Panc1 (cell line): ENCODE measurements at regions not wholly inside any gene's neighbourhood (a gene's known extent, or its start where the extent isn't known, plus 50 kb on each side); places are given as distances from the start of the nearest gene placed in this dataset.

Source experiments
- ATAC-seq: fragments of 200-7000 bp; cut with Tn5 transposase; 2 replicates; pipeline ENCODE4 v1.9.1; 2020; ENCODE audit warnings: mild to moderate bottlenecking, moderate library complexity
- BruUV-seq: library from RNA; stranded (reverse); fragments of 400-500 nt; replicated peaks from 2 replicates; lab custom pipeline; 2021; lab: Mats Ljungman, UMichigan
- CTCF ChIA-PET: fragments of 300-600 bp; sonication (Branson Sonifier 250); formaldehyde crosslinking; loops from one replicate; lab custom pipeline; 2022; ENCODE audit warnings: antibody characterized with exemption; lab: Charles Lee
- POLR2A ChIA-PET: fragments of 300-600 bp; sonication (Branson Sonifier 250); formaldehyde crosslinking; loops from one replicate; lab custom pipeline; 2022; ENCODE audit warnings: antibody characterized with exemption; lab: Charles Lee
- DNase-seq: peaks from one replicate; pipeline ENCODE4 v3.0.0-alpha.2; 2010; ENCODE audit warnings: low read depth, low spot score
- H3K27ac ChIP-seq: 2 replicates; pipeline ENCODE4 v1.5.1; 2011; ENCODE audit warnings: mild to moderate bottlenecking, low read length, inconsistent platforms
- H3K27me3 ChIP-seq: fragments of 200-500 bp; sonication (Bioruptor generic); 2 replicates; pipeline ENCODE4 v1.6.0; 2014; ENCODE audit warnings: low read length, inconsistent platforms; ENCODE audit not compliant: control insufficient read depth, insufficient read depth
- H3K36me3 ChIP-seq: fragments of 200-500 bp; sonication (Bioruptor generic); 2 replicates; pipeline ENCODE4 v1.5.1; 2014; ENCODE audit warnings: inconsistent platforms, mild to moderate bottlenecking, low read length, moderate library complexity; ENCODE audit not compliant: control insufficient read depth, insufficient read depth
- H3K4me1 ChIP-seq: 2 replicates; pipeline ENCODE4 v1.5.1; 2011; ENCODE audit warnings: inconsistent platforms, mild to moderate bottlenecking, low read length, moderate library complexity; ENCODE audit not compliant: control insufficient read depth, insufficient read depth
- H3K4me3 ChIP-seq, 2 experiments: 2 replicates each; pipeline ENCODE4 v1.5.1; 2011 to 2012; ENCODE audit warnings: low read depth in 2 of 2, low read length in 2 of 2, mild to moderate bottlenecking in 2 of 2, inconsistent platforms in 1 of 2, moderate library complexity in 1 of 2
- H3K9me3 ChIP-seq: fragments of 200-500 bp; sonication (Bioruptor generic); 2 replicates; pipeline ENCODE4 v1.5.1; 2014; ENCODE audit warnings: low read depth, mild to moderate bottlenecking, inconsistent platforms, low read length, moderate library complexity; ENCODE audit not compliant: control insufficient read depth, insufficient read depth
- CTCF ChIP-seq: fragments of 450-650 bp; IDR thresholded peaks from 2 replicates; pipeline ENCODE4 v1.5.1; 2017; ENCODE audit warnings: mild to moderate bottlenecking
- POLR2AphosphoS5 ChIP-seq: IDR thresholded peaks from 2 replicates; pipeline ENCODE4 v1.6.1; 2012; ENCODE audit warnings: mild to moderate bottlenecking, low read depth, low read length, moderate library complexity
- REST ChIP-seq, 2 experiments: IDR thresholded peaks; 2 replicates each; pipeline ENCODE4 v1.6.1; 2011 to 2012; ENCODE audit warnings: low read depth in 2 of 2, control low read depth in 1 of 2, low read length in 1 of 2, mild to moderate bottlenecking in 1 of 2, moderate library complexity in 1 of 2; ENCODE audit not compliant: insufficient read depth in 1 of 2
- SIN3A ChIP-seq: IDR thresholded peaks from 2 replicates; pipeline ENCODE4 v1.6.1; 2012; ENCODE audit warnings: low read depth, mild to moderate bottlenecking, low read length, moderate library complexity, borderline replicate concordance; ENCODE audit not compliant: insufficient read depth
- TCF7L2 ChIP-seq: IDR thresholded peaks from 2 replicates; pipeline ENCODE4 v1.6.1; 2011; ENCODE audit warnings: mild to moderate bottlenecking, low read depth, low read length, inconsistent platforms
- in situ Hi-C: cut with HindIII; loops from 2 replicates; pipeline ENCODE4 v1.10.0; 2016; ENCODE audit warnings: low sequenced_read_pairs, low pct_unique_long_range_greater_than_20kb
- intact Hi-C: fragments of 100-400 bp; cut with micrococcal nuclease; formaldehyde crosslinking; loops from one replicate; pipeline ENCODE4 v1.10.0; 2022; ENCODE audit not compliant: unreplicated experiment

- H3K9me3 ChIP-seq, result no peaks in the 10 kb centered on the region; the same call in 1 of the 2 replicates
- BruUV-seq, result no TSS peak
- ChIA-PET POLR2A (no interaction called here), CTCF (no interaction called here)
- intact Hi-C loops (no loop called here), in situ Hi-C loops (no loop called here)
- H3K27me3 ChIP-seq, result no peaks in the 10 kb centered on the region
- H3K36me3 ChIP-seq, result no peaks in the 10 kb centered on the region; the same call in 1 of the 2 replicates
- H3K4me1 ChIP-seq, result no peaks in the 10 kb centered on the region
- ATAC-seq, result no peak
- H3K4me3 ChIP-seq, result no peak overlapping the region
- TF ChIP-seq CTCF (no peak), REST (IDR thresholded peaks at IDR 0.05; ENCODE audit: insufficient read depth in 1 of 2, low read depth in 2 of 2, low read length in 1 of 2) (no peak), POLR2AphosphoS5 (no peak), SIN3A (no peak), TCF7L2 (no peak)
- DNase-seq, result no peak
- H3K27ac ChIP-seq, result no peak overlapping the region
These were observed 1093.8 kb upstream of the CDH9 start for GRCh38 chr5:28132151-28132550.

GRCh38 chr5:28117691-28118090 is 1079.3 kb upstream of the CDH9 start:
- ATAC-seq, result no peak
- intact Hi-C loops (no loop called here), in situ Hi-C loops (no loop called here)
- Histone ChIP-seq H3K9me3 (0 out of 2 replicates have a peak, but pooled peaks cover 3% of the 10 kb centered on the region), H3K36me3 (no peaks in the 10 kb centered on the region), H3K4me3 (no peak overlapping the region), H3K4me1 (no peaks in the 10 kb centered on the region), H3K27me3 (no peaks in the 10 kb centered on the region), H3K27ac (no peak overlapping the region)
- TF ChIP-seq CTCF, result no peak
- no peak for TF ChIP-seq TCF7L2
- no peak for TF ChIP-seq POLR2AphosphoS5
- TF ChIP-seq REST (IDR thresholded peaks at IDR 0.05; ENCODE audit: insufficient read depth in 1 of 2, low read depth in 2 of 2, low read length in 1 of 2), result no peak
- no peak for TF ChIP-seq SIN3A
- DNase-seq, result no peak
- no TSS peak for BruUV-seq
- ChIA-PET POLR2A (no interaction called here), CTCF (no interaction called here)
